Panc1 (cell line): ENCODE measurements at regions not wholly inside any gene's neighbourhood (a gene's known extent, or its start where the extent isn't known, plus 50 kb on each side); places are given as distances from the start of the nearest gene placed in this dataset.

Experiments used
- CTCF ChIP-seq: fragments of 450-650 bp; IDR thresholded peaks from 2 replicates; pipeline ENCODE4 v1.5.1; 2017; ENCODE audit warnings: mild to moderate bottlenecking
- POLR2AphosphoS5 ChIP-seq: IDR thresholded peaks from 2 replicates; pipeline ENCODE4 v1.6.1; 2012; ENCODE audit warnings: mild to moderate bottlenecking, low read depth, low read length, moderate library complexity
- SIN3A ChIP-seq: IDR thresholded peaks from 2 replicates; pipeline ENCODE4 v1.6.1; 2012; ENCODE audit warnings: low read depth, mild to moderate bottlenecking, low read length, moderate library complexity, borderline replicate concordance; ENCODE audit not compliant: insufficient read depth
- TCF7L2 ChIP-seq: IDR thresholded peaks from 2 replicates; pipeline ENCODE4 v1.6.1; 2011; ENCODE audit warnings: mild to moderate bottlenecking, low read depth, low read length, inconsistent platforms
- TF ChIP-seq, protein P1 (sequence below), 2 experiments: IDR thresholded peaks; 2 replicates each; pipeline ENCODE4 v1.6.1; 2011 to 2012; ENCODE audit warnings: low read depth in 2 of 2, control low read depth in 1 of 2, low read length in 1 of 2, mild to moderate bottlenecking in 1 of 2, moderate library complexity in 1 of 2; ENCODE audit not compliant: insufficient read depth in 1 of 2

GRCh38 chr1:29569971-29570634 is 333.8 kb downstream of the PTPRU start:
- TF ChIP-seq CTCF (no peak), POLR2AphosphoS5 (no peak), TCF7L2 (no peak), SIN3A (no peak)
- TF ChIP-seq, protein P1, sequence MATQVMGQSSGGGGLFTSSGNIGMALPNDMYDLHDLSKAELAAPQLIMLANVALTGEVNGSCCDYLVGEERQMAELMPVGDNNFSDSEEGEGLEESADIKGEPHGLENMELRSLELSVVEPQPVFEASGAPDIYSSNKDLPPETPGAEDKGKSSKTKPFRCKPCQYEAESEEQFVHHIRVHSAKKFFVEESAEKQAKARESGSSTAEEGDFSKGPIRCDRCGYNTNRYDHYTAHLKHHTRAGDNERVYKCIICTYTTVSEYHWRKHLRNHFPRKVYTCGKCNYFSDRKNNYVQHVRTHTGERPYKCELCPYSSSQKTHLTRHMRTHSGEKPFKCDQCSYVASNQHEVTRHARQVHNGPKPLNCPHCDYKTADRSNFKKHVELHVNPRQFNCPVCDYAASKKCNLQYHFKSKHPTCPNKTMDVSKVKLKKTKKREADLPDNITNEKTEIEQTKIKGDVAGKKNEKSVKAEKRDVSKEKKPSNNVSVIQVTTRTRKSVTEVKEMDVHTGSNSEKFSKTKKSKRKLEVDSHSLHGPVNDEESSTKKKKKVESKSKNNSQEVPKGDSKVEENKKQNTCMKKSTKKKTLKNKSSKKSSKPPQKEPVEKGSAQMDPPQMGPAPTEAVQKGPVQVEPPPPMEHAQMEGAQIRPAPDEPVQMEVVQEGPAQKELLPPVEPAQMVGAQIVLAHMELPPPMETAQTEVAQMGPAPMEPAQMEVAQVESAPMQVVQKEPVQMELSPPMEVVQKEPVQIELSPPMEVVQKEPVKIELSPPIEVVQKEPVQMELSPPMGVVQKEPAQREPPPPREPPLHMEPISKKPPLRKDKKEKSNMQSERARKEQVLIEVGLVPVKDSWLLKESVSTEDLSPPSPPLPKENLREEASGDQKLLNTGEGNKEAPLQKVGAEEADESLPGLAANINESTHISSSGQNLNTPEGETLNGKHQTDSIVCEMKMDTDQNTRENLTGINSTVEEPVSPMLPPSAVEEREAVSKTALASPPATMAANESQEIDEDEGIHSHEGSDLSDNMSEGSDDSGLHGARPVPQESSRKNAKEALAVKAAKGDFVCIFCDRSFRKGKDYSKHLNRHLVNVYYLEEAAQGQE (IDR thresholded peaks at IDR 0.05; ENCODE audit: insufficient read depth in 1 of 2, low read depth in 2 of 2, low read length in 1 of 2), result no peak
